ENCODE measurements at regions not wholly inside any gene's neighbourhood (a gene's known extent, or its start where the extent isn't known, plus 50 kb on each side); places are given as distances from the start of the nearest gene placed in this dataset.
"Not testable (repeated sequence)": the region's sequence is repeated elsewhere in the genome, so short reads cannot be mapped to it uniquely, and the experiment has no call there.

- DNase-seq: no peak
Measured at GRCh38 chr2:176885001-176885643, 327.5 kb upstream of the HNRNPA3 start.

GRCh38 chr2:176885661-176886060 lies 326.9 kb upstream of the HNRNPA3 start:
- DNase-seq: no peak

- no peak for DNase-seq
Measured at GRCh38 chr2:176891105-176891504, 321.5 kb upstream of the HNRNPA3 start.

- no peak for DNase-seq
Measured at GRCh38 chr2:176891857-176892256, 320.7 kb upstream of the HNRNPA3 start.

- DNase-seq: no peak
Measured at GRCh38 chr2:176892676-176893226, 319.8 kb upstream of the HNRNPA3 start.

GRCh38 chr2:176895158-176895557 lies 317.4 kb upstream of the HNRNPA3 start:
- no peak for DNase-seq

- no peak for DNase-seq
Measured at GRCh38 chr2:176902454-176902853, 310.1 kb upstream of the HNRNPA3 start.

GRCh38 chr2:176904053-176904452 lies 308.5 kb upstream of the HNRNPA3 start:
- not testable (repeated sequence) for DNase-seq

- no peak for DNase-seq
Measured at GRCh38 chr2:176907341-176907740, 305.3 kb upstream of the HNRNPA3 start.

GRCh38 chr2:176910828-176911227 lies 301.8 kb upstream of the HNRNPA3 start:
- DNase-seq: no peak

GRCh38 chr2:176913955-176914354 lies 298.6 kb upstream of the HNRNPA3 start:
- DNase-seq: no peak

- DNase-seq: no peak
Measured at GRCh38 chr2:176914371-176914770, 298.2 kb upstream of the HNRNPA3 start.

- DNase-seq: not testable (repeated sequence)
Measured at GRCh38 chr2:176922545-176922944, 290.0 kb upstream of the HNRNPA3 start.

GRCh38 chr2:176923205-176923604 lies 289.4 kb upstream of the HNRNPA3 start:
- DNase-seq: no peak

GRCh38 chr2:176924909-176925534 lies 287.6 kb upstream of the HNRNPA3 start:
- DNase-seq: no peak

- no peak for DNase-seq
Measured at GRCh38 chr2:176926453-176926852, 286.1 kb upstream of the HNRNPA3 start.

GRCh38 chr2:176929387-176929786 lies 283.2 kb upstream of the HNRNPA3 start:
- DNase-seq: not testable (repeated sequence)

- no peak for DNase-seq
Measured at GRCh38 chr2:176931588-176932563, 280.7 kb upstream of the HNRNPA3 start.

GRCh38 chr2:176934131-176934530 lies 278.5 kb upstream of the HNRNPA3 start:
- no peak for DNase-seq

- no peak for DNase-seq
Measured at GRCh38 chr2:176934869-176935415, 277.7 kb upstream of the HNRNPA3 start.

- DNase-seq: no peak
Measured at GRCh38 chr2:176935543-176936102, 277.0 kb upstream of the HNRNPA3 start.

GRCh38 chr2:176936410-176936809 lies 276.2 kb upstream of the HNRNPA3 start:
- no peak for DNase-seq

GRCh38 chr2:176944998-176945397 lies 267.6 kb upstream of the HNRNPA3 start:
- DNase-seq: no peak
